ENCODE measurements at regions not wholly inside any gene's neighbourhood (a gene's known extent, or its start where the extent isn't known, plus 50 kb on each side); places are given as distances from the start of the nearest gene placed in this dataset.

- Histone ChIP-seq H3K27me3 (ENCODE audit: insufficient read depth, poor library complexity, severe bottlenecking) (no peaks in the 10 kb centered on the region), H3K4me3 (replicated peaks; ENCODE audit: insufficient read depth, low read length) (no peak overlapping the region), H3K27ac (replicated peaks) (no peak overlapping the region)
- no peak for DNase-seq (ENCODE audit: low read depth in 1 of 2, low spot score in 1 of 2)
- TF ChIP-seq POLR2AphosphoS5 (IDR thresholded peaks at IDR 0.05; ENCODE audit: low read depth) = no peak
Observed at GRCh38 chr18:44518666-44519065, 162.0 kb upstream of the SETBP1 start.

DNA sequence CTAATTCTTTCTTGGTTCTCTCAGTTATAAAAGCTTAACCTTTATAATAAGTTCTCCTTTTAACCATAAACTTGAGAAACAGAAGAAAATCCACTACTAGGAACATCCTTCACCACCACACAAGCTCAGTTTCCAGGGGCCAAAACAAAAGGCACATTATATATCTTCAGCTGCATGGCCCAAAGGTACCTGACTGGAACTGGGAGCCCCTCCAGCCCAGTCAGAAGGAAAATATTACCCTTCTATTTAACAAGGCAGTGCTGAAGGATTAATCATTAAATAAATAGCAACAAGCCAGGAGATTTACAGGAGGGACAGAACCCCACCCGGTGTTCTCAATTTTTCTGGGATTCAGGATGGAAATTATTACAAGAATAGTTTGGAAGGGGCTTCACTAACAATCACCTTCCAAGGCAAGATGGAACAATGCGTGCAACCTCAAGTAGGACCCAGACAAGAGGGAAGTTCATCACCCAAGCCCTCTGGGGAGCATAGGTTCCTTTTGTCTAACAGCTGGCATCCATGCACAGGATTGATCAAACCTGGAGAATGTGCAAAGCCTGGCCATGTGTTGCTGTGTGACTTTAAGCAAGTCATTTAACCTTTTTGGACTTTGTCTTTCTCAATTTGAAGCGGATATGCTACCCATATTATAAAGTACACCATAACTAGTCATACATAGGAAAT, 159.6 kb upstream of the SETBP1 start:
- no peaks in the 10 kb centered on the region for H3K27me3 ChIP-seq (ENCODE audit: insufficient read depth, poor library complexity, severe bottlenecking)
- DNase-seq (ENCODE audit: low read depth in 1 of 2, low spot score in 1 of 2) = no peak
- no peak overlapping the region for H3K4me3 ChIP-seq (replicated peaks; ENCODE audit: insufficient read depth, low read length)
- no peak overlapping the region for H3K27ac ChIP-seq (replicated peaks)
- TF ChIP-seq GABPA (IDR thresholded peaks at IDR 0.05; ENCODE audit: low read depth) (no peak), POLR2AphosphoS5 (IDR thresholded peaks at IDR 0.05; ENCODE audit: low read depth) (no peak), SPI1 (IDR thresholded peaks at IDR 0.05; ENCODE audit: borderline replicate concordance, low read depth) (no peak)
- TF ChIP-seq, protein P1, sequence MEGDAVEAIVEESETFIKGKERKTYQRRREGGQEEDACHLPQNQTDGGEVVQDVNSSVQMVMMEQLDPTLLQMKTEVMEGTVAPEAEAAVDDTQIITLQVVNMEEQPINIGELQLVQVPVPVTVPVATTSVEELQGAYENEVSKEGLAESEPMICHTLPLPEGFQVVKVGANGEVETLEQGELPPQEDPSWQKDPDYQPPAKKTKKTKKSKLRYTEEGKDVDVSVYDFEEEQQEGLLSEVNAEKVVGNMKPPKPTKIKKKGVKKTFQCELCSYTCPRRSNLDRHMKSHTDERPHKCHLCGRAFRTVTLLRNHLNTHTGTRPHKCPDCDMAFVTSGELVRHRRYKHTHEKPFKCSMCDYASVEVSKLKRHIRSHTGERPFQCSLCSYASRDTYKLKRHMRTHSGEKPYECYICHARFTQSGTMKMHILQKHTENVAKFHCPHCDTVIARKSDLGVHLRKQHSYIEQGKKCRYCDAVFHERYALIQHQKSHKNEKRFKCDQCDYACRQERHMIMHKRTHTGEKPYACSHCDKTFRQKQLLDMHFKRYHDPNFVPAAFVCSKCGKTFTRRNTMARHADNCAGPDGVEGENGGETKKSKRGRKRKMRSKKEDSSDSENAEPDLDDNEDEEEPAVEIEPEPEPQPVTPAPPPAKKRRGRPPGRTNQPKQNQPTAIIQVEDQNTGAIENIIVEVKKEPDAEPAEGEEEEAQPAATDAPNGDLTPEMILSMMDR (IDR thresholded peaks at IDR 0.05; ENCODE audit: insufficient read depth, low read length) = no peak
- TF ChIP-seq, protein P2, sequence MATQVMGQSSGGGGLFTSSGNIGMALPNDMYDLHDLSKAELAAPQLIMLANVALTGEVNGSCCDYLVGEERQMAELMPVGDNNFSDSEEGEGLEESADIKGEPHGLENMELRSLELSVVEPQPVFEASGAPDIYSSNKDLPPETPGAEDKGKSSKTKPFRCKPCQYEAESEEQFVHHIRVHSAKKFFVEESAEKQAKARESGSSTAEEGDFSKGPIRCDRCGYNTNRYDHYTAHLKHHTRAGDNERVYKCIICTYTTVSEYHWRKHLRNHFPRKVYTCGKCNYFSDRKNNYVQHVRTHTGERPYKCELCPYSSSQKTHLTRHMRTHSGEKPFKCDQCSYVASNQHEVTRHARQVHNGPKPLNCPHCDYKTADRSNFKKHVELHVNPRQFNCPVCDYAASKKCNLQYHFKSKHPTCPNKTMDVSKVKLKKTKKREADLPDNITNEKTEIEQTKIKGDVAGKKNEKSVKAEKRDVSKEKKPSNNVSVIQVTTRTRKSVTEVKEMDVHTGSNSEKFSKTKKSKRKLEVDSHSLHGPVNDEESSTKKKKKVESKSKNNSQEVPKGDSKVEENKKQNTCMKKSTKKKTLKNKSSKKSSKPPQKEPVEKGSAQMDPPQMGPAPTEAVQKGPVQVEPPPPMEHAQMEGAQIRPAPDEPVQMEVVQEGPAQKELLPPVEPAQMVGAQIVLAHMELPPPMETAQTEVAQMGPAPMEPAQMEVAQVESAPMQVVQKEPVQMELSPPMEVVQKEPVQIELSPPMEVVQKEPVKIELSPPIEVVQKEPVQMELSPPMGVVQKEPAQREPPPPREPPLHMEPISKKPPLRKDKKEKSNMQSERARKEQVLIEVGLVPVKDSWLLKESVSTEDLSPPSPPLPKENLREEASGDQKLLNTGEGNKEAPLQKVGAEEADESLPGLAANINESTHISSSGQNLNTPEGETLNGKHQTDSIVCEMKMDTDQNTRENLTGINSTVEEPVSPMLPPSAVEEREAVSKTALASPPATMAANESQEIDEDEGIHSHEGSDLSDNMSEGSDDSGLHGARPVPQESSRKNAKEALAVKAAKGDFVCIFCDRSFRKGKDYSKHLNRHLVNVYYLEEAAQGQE (IDR thresholded peaks at IDR 0.05; ENCODE audit: insufficient replicate concordance, low read depth) = no peak

GRCh38 chr18:44521668-44522022, 159.0 kb upstream of the SETBP1 start:
- Histone ChIP-seq H3K27me3 (ENCODE audit: insufficient read depth, poor library complexity, severe bottlenecking) (no peaks in the 10 kb centered on the region), H3K4me3 (replicated peaks; ENCODE audit: insufficient read depth, low read length) (no peak overlapping the region), H3K27ac (replicated peaks) (no peak overlapping the region)
- TF ChIP-seq, protein P2 (IDR thresholded peaks at IDR 0.05; ENCODE audit: insufficient replicate concordance, low read depth) = no peak
- no peak for TF ChIP-seq SPI1 (IDR thresholded peaks at IDR 0.05; ENCODE audit: borderline replicate concordance, low read depth)
- no peak for TF ChIP-seq POLR2AphosphoS5 (IDR thresholded peaks at IDR 0.05; ENCODE audit: low read depth)
- TF ChIP-seq, protein P1 (IDR thresholded peaks at IDR 0.05; ENCODE audit: insufficient read depth, low read length) = no peak
- no peak for TF ChIP-seq GABPA (IDR thresholded peaks at IDR 0.05; ENCODE audit: low read depth)
- DNase-seq (ENCODE audit: low read depth in 1 of 2, low spot score in 1 of 2) = no peak

- Histone ChIP-seq H3K27me3 (ENCODE audit: insufficient read depth, poor library complexity, severe bottlenecking) (no peaks in the 10 kb centered on the region), H3K27ac (replicated peaks) (no peak overlapping the region), H3K4me3 (replicated peaks; ENCODE audit: insufficient read depth, low read length) (no peak overlapping the region)
- DNase-seq (ENCODE audit: low read depth in 1 of 2, low spot score in 1 of 2) = no peak
- TF ChIP-seq POLR2AphosphoS5 (IDR thresholded peaks at IDR 0.05; ENCODE audit: low read depth) = no peak
- TF ChIP-seq, protein P1 (IDR thresholded peaks at IDR 0.05; ENCODE audit: insufficient read depth, low read length) = no peak
- TF ChIP-seq GABPA (IDR thresholded peaks at IDR 0.05; ENCODE audit: low read depth) = no peak
- TF ChIP-seq, protein P2 (IDR thresholded peaks at IDR 0.05; ENCODE audit: insufficient replicate concordance, low read depth) = no peak
- no peak for TF ChIP-seq SPI1 (IDR thresholded peaks at IDR 0.05; ENCODE audit: borderline replicate concordance, low read depth)
Observed at GRCh38 chr18:44526705-44527415, 153.8 kb upstream of the SETBP1 start.

All from HL-60 (cell line).